Brain microvascular endothelial cell (primary cell): ENCODE measurements at regions not wholly inside any gene's neighbourhood (a gene's known extent, or its start where the extent isn't known, plus 50 kb on each side); places are given as distances from the start of the nearest gene placed in this dataset.

Experiments
- DNase-seq: peaks from one replicate; pipeline ENCODE4 v3.0.0-alpha.2; 2020
- H3K27ac ChIP-seq: fragments of 250-450 bp; sonication (Bioruptor Pico); 2 replicates; pipeline ENCODE4 v1.5.1; 2020; ENCODE audit warnings: mild to moderate bottlenecking, moderate library complexity
- H3K27me3 ChIP-seq: fragments of 250-450 bp; sonication (Bioruptor Pico); replicated peaks from 2 replicates; pipeline ENCODE4 v1.5.1; 2020; ENCODE audit warnings: mild to moderate bottlenecking
- H3K36me3 ChIP-seq: fragments of 250-450 bp; sonication (Bioruptor Pico); replicated peaks from 2 replicates; pipeline ENCODE4 v1.5.1; 2020; ENCODE audit warnings: mild to moderate bottlenecking
- H3K4me3 ChIP-seq: 2 replicates; pipeline ENCODE4 v1.5.1; 2011; ENCODE audit warnings: low read depth, mild to moderate bottlenecking, control low read depth, low read length, moderate library complexity
- CTCF ChIP-seq: IDR thresholded peaks from 2 replicates; pipeline ENCODE4 v1.5.1; 2011; ENCODE audit warnings: low read depth, mild to moderate bottlenecking, moderate library complexity, low read length, control low read depth, inconsistent platforms; ENCODE audit errors: missing control alignments
- in situ Hi-C: cut with HindIII; loops from 2 replicates; pipeline ENCODE4 v1.10.0; 2017; ENCODE audit warnings: low sequenced_read_pairs, low pct_ligation_motif_present

GRCh38 chr4:165662341-165662740 is 210.7 kb upstream of the TLL1 start:
- H3K36me3 ChIP-seq, result no peaks in the 10 kb centered on the region
- in situ Hi-C loops, result no loop called here
- H3K4me3 ChIP-seq, result no peak overlapping the region
- no peak for TF ChIP-seq CTCF
- no peak overlapping the region for H3K27ac ChIP-seq
- no peak for DNase-seq
- H3K27me3 ChIP-seq, result no peaks in the 10 kb centered on the region

- H3K27me3 ChIP-seq, result no peaks in the 10 kb centered on the region
- no peak for TF ChIP-seq CTCF
- in situ Hi-C loops, result no loop called here
- no peak overlapping the region for H3K4me3 ChIP-seq
- no peak overlapping the region for H3K27ac ChIP-seq
- H3K36me3 ChIP-seq, result no peaks in the 10 kb centered on the region
- no peak for DNase-seq
These were observed 209.6 kb upstream of the TLL1 start for GRCh38 chr4:165663411-165663810.

- no peak overlapping the region for H3K27ac ChIP-seq
- no peaks in the 10 kb centered on the region for H3K27me3 ChIP-seq
- H3K4me3 ChIP-seq, result no peak overlapping the region
- no peak for TF ChIP-seq CTCF
- DNase-seq, result no peak
- in situ Hi-C loops, result no loop called here
- H3K36me3 ChIP-seq, result no peaks in the 10 kb centered on the region
These were observed 206.2 kb upstream of the TLL1 start for GRCh38 chr4:165666836-165667235.

GRCh38 chr4:165667969-165668368 is 205.1 kb upstream of the TLL1 start:
- H3K36me3 ChIP-seq, result no peaks in the 10 kb centered on the region
- in situ Hi-C loops, result no loop called here
- H3K27me3 ChIP-seq, result no peaks in the 10 kb centered on the region
- no peak overlapping the region for H3K27ac ChIP-seq
- DNase-seq, result no peak
- TF ChIP-seq CTCF, result no peak
- no peak overlapping the region for H3K4me3 ChIP-seq

GRCh38 chr4:165668694-165669093 is 204.3 kb upstream of the TLL1 start:
- Histone ChIP-seq H3K36me3 (no peaks in the 10 kb centered on the region), H3K4me3 (no peak overlapping the region), H3K27me3 (no peaks in the 10 kb centered on the region), H3K27ac (no peak overlapping the region)
- DNase-seq, result no peak
- in situ Hi-C loops, result no loop called here
- no peak for TF ChIP-seq CTCF

- no peaks in the 10 kb centered on the region for H3K36me3 ChIP-seq
- no peaks in the 10 kb centered on the region for H3K27me3 ChIP-seq
- H3K27ac ChIP-seq, result no peak overlapping the region
- no peak overlapping the region for H3K4me3 ChIP-seq
- no peak for DNase-seq
- in situ Hi-C loops, result no loop called here
- TF ChIP-seq CTCF, result no peak
These were observed 196.0 kb upstream of the TLL1 start for GRCh38 chr4:165677081-165677480.
